DMS53 treated with DMSO at 0.1 percent for 48 hours (cell line): ENCODE measurements at regions not wholly inside any gene's neighbourhood (a gene's known extent, or its start where the extent isn't known, plus 50 kb on each side); places are given as distances from the start of the nearest gene placed in this dataset.

Experiments used
- DNase-seq: peaks from one replicate; lab custom pipeline; 2025; ENCODE audit not compliant: unreplicated experiment; lab: John Stamatoyannopoulos, UW

GRCh38 chr5:133777951-133778350 lies 165.6 kb upstream of the FSTL4 start:
- DNase-seq, result no peak

GRCh38 chr5:133775584-133776304 lies 163.4 kb upstream of the FSTL4 start:
- DNase-seq, result no peak

GRCh38 chr5:133773247-133774202 lies 161.2 kb upstream of the FSTL4 start:
- no peak for DNase-seq

- no peak for DNase-seq
Observed at GRCh38 chr5:133769842-133770241, 157.5 kb upstream of the FSTL4 start.

- no peak for DNase-seq
Observed at GRCh38 chr5:133763744-133764143, 151.4 kb upstream of the FSTL4 start.

- no peak for DNase-seq
Observed at GRCh38 chr5:133761632-133762031, 149.3 kb upstream of the FSTL4 start.

- no peak for DNase-seq
Observed at GRCh38 chr5:133760532-133760931, 148.2 kb upstream of the FSTL4 start.

GRCh38 chr5:133758641-133759040 lies 146.3 kb upstream of the FSTL4 start:
- DNase-seq, result no peak

GRCh38 chr5:133757396-133757945 lies 145.1 kb upstream of the FSTL4 start:
- DNase-seq, result no peak

- DNase-seq, result no peak
Observed at GRCh38 chr5:133756756-133757155, 144.4 kb upstream of the FSTL4 start.

GRCh38 chr5:133756036-133756435 lies 143.7 kb upstream of the FSTL4 start:
- no peak for DNase-seq

- peak; percentile 53 for DNase-seq
Observed at GRCh38 chr5:133754575-133755169, 142.3 kb upstream of the FSTL4 start.

GRCh38 chr5:133753856-133754255 lies 141.5 kb upstream of the FSTL4 start:
- peak; percentile 6 for DNase-seq

- no peak for DNase-seq
Observed at GRCh38 chr5:133751846-133752245, 139.5 kb upstream of the FSTL4 start.

GRCh38 chr5:133751421-133751820 lies 139.1 kb upstream of the FSTL4 start:
- no peak for DNase-seq

GRCh38 chr5:133750856-133751255 lies 138.5 kb upstream of the FSTL4 start:
- no peak for DNase-seq

- DNase-seq, result no peak
Observed at GRCh38 chr5:133750356-133750755, 138.0 kb upstream of the FSTL4 start.

- DNase-seq, result no peak
Observed at GRCh38 chr5:133749331-133749985, 137.1 kb upstream of the FSTL4 start.

- no peak for DNase-seq
Observed at GRCh38 chr5:133746834-133747233, 134.5 kb upstream of the FSTL4 start.

- DNase-seq, result no peak
Observed at GRCh38 chr5:133744960-133745308, 132.6 kb upstream of the FSTL4 start.
